ENCODE measurements at regions not wholly inside any gene's neighbourhood (a gene's known extent, or its start where the extent isn't known, plus 50 kb on each side); places are given as distances from the start of the nearest gene placed in this dataset.

DNA sequence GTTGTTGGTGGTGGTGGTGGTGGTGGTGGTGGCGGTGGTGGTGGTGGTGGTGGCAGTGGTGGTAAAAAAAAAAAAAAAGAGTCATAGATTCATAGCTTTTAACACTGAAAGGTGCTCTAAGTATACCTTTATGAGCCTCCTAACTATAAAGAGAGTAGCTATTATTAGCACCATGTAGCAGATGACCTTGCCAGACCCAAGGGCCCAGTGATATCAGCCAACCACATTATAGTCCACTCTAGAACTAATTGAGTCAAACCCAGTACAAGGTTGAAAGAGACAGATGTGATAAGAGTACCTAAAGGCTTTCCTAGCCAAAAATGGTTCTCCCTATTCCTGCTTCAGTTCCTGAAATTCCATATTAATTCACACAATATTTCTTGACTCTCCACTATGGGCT, 245.3 kb downstream of the HACE1 start:
- no peak for DNase-seq (ENCODE audit: low spot score)

DNA sequence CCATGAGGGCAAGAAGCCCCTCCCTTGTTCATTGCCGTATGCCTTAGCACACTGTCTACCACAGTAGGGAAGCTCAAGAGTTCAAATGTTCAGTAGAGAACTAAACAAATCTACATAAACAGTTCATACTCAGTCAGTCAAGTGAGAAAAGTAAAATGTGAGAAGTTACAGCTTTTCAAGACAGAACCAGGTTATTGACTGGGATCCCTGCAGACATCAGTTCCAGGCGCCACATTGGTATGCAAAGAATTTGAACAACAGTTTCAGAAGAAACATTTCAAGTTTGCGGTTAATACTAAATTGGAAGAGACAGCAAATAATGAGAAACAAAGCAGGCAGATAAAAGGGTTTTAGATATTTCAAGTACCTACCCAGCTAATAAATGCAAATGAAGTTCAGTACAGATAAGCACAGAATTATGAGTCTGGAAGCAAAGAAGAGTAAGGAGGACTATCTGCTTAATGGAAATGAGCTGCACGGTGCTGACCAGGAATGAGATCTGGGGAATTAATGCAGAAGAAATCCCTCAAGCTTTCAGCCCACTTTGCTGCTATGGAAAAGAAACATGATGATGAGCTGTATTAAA, 246.2 kb downstream of the HACE1 start:
- DNase-seq (ENCODE audit: low spot score): no peak

GRCh38 chr6:104612541-104612940, 247.2 kb downstream of the HACE1 start:
- DNase-seq (ENCODE audit: low spot score): no peak

- DNase-seq (ENCODE audit: low spot score): no peak
Observed at GRCh38 chr6:104608101-104608500, 251.6 kb downstream of the HACE1 start.

GRCh38 chr6:104607501-104607900, 252.2 kb downstream of the HACE1 start:
- DNase-seq (ENCODE audit: low spot score): no peak

DNA sequence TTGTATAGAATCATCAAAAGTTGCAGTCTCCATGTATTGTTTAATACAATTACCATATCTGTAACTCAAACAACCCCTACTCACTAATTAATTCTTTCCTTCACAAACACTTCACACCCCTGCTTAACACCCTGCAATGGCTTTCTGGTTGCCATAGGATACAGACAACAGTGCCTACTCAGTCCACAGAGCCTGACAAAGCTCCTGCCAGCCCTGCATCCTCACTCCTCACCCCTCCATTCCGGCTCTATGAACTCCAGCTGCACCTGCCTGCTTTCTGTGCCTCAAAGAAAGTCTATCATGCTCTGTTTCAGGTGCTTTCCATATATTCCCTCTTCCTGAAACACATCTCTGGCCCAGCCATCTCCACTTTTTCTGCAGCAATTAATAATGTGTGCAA, 253.4 kb downstream of the HACE1 start:
- DNase-seq (ENCODE audit: low spot score): no peak

DNA sequence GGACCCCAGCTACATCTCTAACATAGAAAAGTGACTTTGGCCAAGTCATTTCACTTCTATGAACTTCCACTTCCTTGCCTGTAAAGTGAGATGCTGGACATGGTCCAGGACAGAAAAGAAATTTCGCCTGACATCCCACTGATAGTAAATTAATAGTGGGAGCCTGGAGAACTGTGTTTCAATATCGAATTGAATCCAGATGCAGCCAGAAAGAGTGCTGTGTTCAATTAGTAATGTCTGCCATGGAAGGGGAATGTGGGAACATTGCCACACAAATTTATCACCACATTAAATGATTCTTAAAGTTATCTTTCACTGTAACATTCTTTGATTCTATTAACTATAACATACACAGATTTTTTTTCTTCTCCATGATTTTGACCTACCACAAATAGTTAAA, 255.0 kb downstream of the HACE1 start:
- no peak for DNase-seq (ENCODE audit: low spot score)

DNA sequence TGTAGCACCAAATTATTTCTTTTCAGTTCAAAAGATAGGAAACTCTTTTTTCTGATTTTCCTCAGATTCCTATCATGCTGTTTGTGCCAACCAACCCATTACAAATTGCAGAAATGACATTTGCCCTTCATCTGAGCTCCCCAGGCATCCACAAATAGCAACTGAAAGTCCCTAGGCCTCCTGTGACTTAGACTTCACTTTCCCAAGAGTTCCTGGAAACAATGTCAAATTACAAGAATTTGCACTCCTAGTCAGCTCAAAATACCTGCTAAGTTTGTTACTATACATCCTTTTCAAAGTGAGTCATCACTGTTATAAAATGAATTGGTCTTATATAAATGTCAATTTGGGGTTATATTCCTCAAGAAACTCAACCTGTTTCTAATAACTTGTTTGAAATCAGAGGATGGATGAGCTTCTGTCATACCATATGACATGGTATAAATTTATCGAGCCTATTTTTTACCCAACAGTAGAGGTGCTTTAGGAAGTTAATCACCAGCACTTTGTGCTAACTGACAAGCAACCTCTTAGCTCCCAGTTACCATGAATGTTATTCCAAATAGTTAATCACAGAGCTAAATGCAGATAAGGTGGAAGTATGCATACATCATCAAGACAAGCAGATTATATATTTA, 256.5 kb downstream of the HACE1 start:
- no peak for DNase-seq (ENCODE audit: low spot score)

GRCh38 chr6:104601721-104602120, 258.0 kb downstream of the HACE1 start:
- no peak for DNase-seq (ENCODE audit: low spot score)

GRCh38 chr6:104601131-104601651, 258.5 kb downstream of the HACE1 start:
- no peak for DNase-seq (ENCODE audit: low spot score)

GRCh38 chr6:104600639-104600931, 259.1 kb downstream of the HACE1 start:
- DNase-seq (ENCODE audit: low spot score): no peak

- DNase-seq (ENCODE audit: low spot score): no peak
Observed at GRCh38 chr6:104599821-104600638, 259.7 kb downstream of the HACE1 start.

DNA sequence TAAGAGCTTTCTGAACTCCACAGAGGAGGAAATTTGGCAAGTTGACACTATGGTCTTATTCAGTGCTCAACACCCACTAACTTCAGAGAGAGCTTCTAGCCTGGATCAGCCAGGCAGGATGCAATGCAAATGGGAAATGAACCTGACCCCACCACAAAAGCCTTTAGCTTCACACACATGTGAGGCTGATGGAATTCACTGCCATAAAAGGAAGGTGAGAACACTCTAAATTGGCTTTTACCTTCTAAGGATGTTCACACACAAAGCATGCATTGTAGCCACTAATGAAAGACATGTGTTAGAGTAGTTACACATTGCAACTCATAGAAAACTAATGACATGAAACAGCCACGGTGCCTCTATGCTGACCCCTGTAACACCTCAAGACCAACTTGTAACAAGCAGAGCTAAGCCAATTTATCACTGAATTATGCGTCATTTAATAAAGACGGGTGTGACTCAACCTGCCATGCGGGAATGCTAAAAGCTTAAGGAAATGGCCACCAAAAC, 262.1 kb downstream of the HACE1 start:
- DNase-seq (ENCODE audit: low spot score): no peak

GRCh38 chr6:104596091-104596490, 263.6 kb downstream of the HACE1 start:
- DNase-seq (ENCODE audit: low spot score): no peak

DNA sequence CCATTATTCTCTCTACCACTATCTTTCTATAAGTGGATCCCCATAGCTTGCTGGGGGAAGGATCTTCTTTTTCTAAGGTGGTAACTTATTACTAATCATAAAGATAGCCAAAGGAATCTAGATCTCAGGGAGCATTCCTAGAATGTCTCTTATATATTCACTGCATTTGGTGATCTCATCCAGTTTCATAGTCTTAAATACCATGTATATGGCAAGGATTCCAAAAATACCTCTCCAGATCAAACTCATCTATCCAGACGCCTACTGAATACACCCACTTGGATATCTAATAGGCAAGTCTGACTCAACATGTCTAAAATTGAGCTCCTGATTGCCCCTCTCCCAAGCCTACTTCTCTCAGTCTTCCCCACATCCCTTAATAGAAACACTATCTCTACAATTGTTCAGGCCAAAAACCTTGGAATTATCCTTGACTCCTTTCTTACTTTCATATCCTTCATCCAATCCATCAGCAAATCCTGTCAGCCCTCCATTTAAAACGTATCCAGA, 264.4 kb downstream of the HACE1 start:
- no peak for DNase-seq (ENCODE audit: low spot score)

- DNase-seq (ENCODE audit: low spot score): no peak
Observed at GRCh38 chr6:104591573-104592334, 268.0 kb downstream of the HACE1 start.

DNA sequence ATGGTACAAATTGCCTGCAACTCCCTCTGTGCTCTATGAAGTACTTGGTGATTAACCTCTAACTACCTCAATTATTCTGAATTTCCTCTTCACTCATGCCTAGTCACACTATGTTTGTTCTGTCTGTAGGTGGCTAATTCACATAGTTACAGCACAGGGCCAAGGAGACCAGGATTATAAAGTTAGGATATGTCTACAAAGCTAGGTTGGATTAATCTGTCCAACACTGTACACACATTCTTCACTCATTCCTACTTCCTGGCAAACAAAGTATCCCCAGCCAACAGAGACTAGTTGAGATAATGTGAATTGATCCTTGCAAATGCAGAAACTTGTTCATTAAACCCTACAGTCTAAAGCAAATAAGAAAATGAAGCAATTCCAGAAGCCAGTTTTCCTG, 269.8 kb downstream of the HACE1 start:
- no peak for DNase-seq (ENCODE audit: low spot score)

DNA sequence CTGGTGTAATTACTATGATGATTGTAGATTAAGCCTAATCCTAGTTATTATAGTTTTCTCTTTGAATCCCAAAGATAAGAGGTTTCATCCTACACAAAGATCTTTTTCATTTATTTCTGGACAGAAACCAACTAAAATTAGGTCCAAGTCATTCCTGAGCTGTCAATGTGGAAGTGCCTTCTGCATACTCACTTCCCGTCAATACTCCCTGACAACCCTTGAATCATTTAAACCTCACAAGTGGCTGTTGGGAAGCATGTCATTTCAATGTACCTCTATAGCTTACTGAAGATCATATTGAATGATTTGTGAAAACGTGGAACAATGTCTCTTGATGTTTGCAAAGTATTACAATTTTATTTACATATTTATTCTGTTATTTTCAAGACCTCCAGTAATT, 274.1 kb downstream of the HACE1 start:
- DNase-seq (ENCODE audit: low spot score): no peak

- no peak for DNase-seq (ENCODE audit: low spot score)
Observed at GRCh38 chr6:104580452-104580851, 279.3 kb downstream of the HACE1 start.

- DNase-seq (ENCODE audit: low spot score): no peak
Observed at GRCh38 chr6:104579310-104579863, 280.3 kb downstream of the HACE1 start.

DNA sequence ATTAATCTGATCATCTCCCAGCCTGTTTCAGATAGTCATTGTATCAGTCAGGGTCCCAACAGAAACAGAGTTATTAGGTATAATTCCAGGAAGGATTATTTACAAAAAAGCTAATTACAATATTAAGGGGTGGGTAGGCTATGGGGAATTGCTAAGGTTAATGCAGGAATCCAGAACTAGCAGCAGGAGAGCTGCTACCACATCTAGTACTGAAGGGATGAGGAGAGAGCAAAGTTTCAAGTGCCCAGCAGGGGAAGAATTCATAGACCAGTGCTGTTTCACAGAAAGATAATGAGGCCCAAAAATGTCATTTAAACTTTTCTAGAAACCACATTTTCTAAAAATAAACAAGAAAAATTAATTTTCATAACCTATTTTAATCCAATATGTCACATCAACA, 284.2 kb downstream of the HACE1 start:
- no peak for DNase-seq (ENCODE audit: low spot score)

Measured in RKO (cell line).